Activated CD4-positive, alpha-beta memory T cell treated with anti-CD3 and anti-CD28 coated beads for 36 hours (primary cell): ENCODE measurements at regions not wholly inside any gene's neighbourhood (a gene's known extent, or its start where the extent isn't known, plus 50 kb on each side); places are given as distances from the start of the nearest gene placed in this dataset.
A peak's percentile ranks its signal among the peaks of the same experiment; 100 is the strongest.

Source experiments
- CTCF ChIA-PET: fragments of 350-600 bp; sonication (Branson Sonifier 250); formaldehyde crosslinking; loops from one replicate; lab custom pipeline; 2021; ENCODE audit warnings: antibody characterized with exemption, inconsistent platforms; lab: Charles Lee
- POLR2A ChIA-PET: fragments of 350-600 bp; sonication (Branson Sonifier 250); formaldehyde crosslinking; loops from one replicate; lab custom pipeline; 2021; ENCODE audit warnings: antibody characterized with exemption; lab: Charles Lee
- DNase-seq: peaks from one replicate; pipeline ENCODE4 v3.0.0-alpha.2; 2020
- H3K27ac Mint-ChIP-seq: one replicate; pipeline ENCODE4 v1.8.0; 2021; ENCODE audit warnings: mixed read lengths
- H3K27me3 Mint-ChIP-seq: one replicate; pipeline ENCODE4 v1.8.0; 2021; ENCODE audit warnings: mixed read lengths
- H3K36me3 Mint-ChIP-seq: one replicate; pipeline ENCODE4 v1.8.0; 2021; ENCODE audit warnings: mixed read lengths
- H3K4me1 Mint-ChIP-seq: one replicate; pipeline ENCODE4 v1.8.0; 2021; ENCODE audit warnings: low read depth, mixed read lengths
- H3K4me3 Mint-ChIP-seq: one replicate; pipeline ENCODE4 v1.8.0; 2021; ENCODE audit warnings: mild to moderate bottlenecking, mixed read lengths
- H3K9me3 Mint-ChIP-seq: one replicate; pipeline ENCODE4 v1.8.0; 2021; ENCODE audit warnings: mixed read lengths
- intact Hi-C: fragments of 100-400 bp; cut with micrococcal nuclease; formaldehyde crosslinking; loops from one replicate; pipeline ENCODE4 v1.15.1; 2023

GRCh38 chr17:5672815-5673430, 88.6 kb upstream of the NLRP1 start:
- Mint-ChIP-seq H3K27ac (no peak overlapping the region), H3K4me3 (no peak overlapping the region), H3K27me3 (peaks cover 16% of the 10 kb centered on the region), H3K9me3 (no peaks in the 10 kb centered on the region), H3K36me3 (no peaks in the 10 kb centered on the region), H3K4me1 (no peaks in the 10 kb centered on the region)
- ChIA-PET POLR2A (no interaction called here), CTCF (no interaction called here)
- intact Hi-C loops, result no loop called here
- DNase-seq, result peak; percentile 29

- no peaks in the 10 kb centered on the region for H3K4me1 Mint-ChIP-seq
- no peaks in the 10 kb centered on the region for H3K36me3 Mint-ChIP-seq
- H3K4me3 Mint-ChIP-seq, result no peak overlapping the region
- no peak for DNase-seq
- CTCF ChIA-PET, result interaction anchor here (1.7 kb wide), 1 partner anchor 84 kb away, joined by 4 read pairs; no protein-coding TSS in a partner anchor
- no peak overlapping the region for H3K27ac Mint-ChIP-seq
- intact Hi-C loops, result no loop called here
- POLR2A ChIA-PET, result no interaction called here
- peaks cover 16% of the 10 kb centered on the region for H3K27me3 Mint-ChIP-seq
- no peaks in the 10 kb centered on the region for H3K9me3 Mint-ChIP-seq
Measured at GRCh38 chr17:5675625-5676421, 91.5 kb upstream of the NLRP1 start.

- DNase-seq, result no peak
- no peak overlapping the region for H3K27ac Mint-ChIP-seq
- intact Hi-C loops, result no loop called here
- no peaks in the 10 kb centered on the region for H3K4me1 Mint-ChIP-seq
- H3K36me3 Mint-ChIP-seq, result no peaks in the 10 kb centered on the region
- H3K9me3 Mint-ChIP-seq, result no peaks in the 10 kb centered on the region
- ChIA-PET CTCF (interaction anchor here (1.7 kb wide), 1 partner anchor 86 kb away, joined by 4 read pairs; no protein-coding TSS in a partner anchor), POLR2A (no interaction called here)
- no peak overlapping the region for H3K4me3 Mint-ChIP-seq
- H3K27me3 Mint-ChIP-seq, result peaks cover 32% of the 10 kb centered on the region
Measured at GRCh38 chr17:5677620-5678019, 93.3 kb upstream of the NLRP1 start.

GRCh38 chr17:5678171-5678570, 93.9 kb upstream of the NLRP1 start:
- H3K9me3 Mint-ChIP-seq, result no peaks in the 10 kb centered on the region
- CTCF ChIA-PET, result no interaction called here

GRCh38 chr17:5680766-5681165, 96.5 kb upstream of the NLRP1 start:
- H3K27ac Mint-ChIP-seq, result no peak overlapping the region
- POLR2A ChIA-PET, result no interaction called here
- no peaks in the 10 kb centered on the region for H3K4me1 Mint-ChIP-seq
- H3K27me3 Mint-ChIP-seq, result peaks cover 32% of the 10 kb centered on the region
- no peak for DNase-seq
- no peaks in the 10 kb centered on the region for H3K36me3 Mint-ChIP-seq
- intact Hi-C loops, result no loop called here
- no peaks in the 10 kb centered on the region for H3K9me3 Mint-ChIP-seq
- H3K4me3 Mint-ChIP-seq, result no peak overlapping the region
- CTCF ChIA-PET, result no interaction called here

More at GRCh38 chr17:5678171-5678570, 93.9 kb upstream of the NLRP1 start:
- POLR2A ChIA-PET, result no interaction called here
- no peak overlapping the region for H3K27ac Mint-ChIP-seq
- intact Hi-C loops, result no loop called here
- peaks cover 31% of the 10 kb centered on the region for H3K27me3 Mint-ChIP-seq
- H3K36me3 Mint-ChIP-seq, result no peaks in the 10 kb centered on the region
- no peak overlapping the region for H3K4me3 Mint-ChIP-seq
- H3K4me1 Mint-ChIP-seq, result no peaks in the 10 kb centered on the region
- DNase-seq, result no peak

GRCh38 chr17:5683241-5683640, 98.9 kb upstream of the NLRP1 start:
- POLR2A ChIA-PET, result no interaction called here
- intact Hi-C loops, result no loop called here
- H3K27me3 Mint-ChIP-seq, result peaks cover 33% of the 10 kb centered on the region

GRCh38 chr17:5686074-5686635, 101.8 kb upstream of the NLRP1 start:
- Mint-ChIP-seq H3K27me3 (peaks cover 35% of the 10 kb centered on the region), H3K27ac (no peak overlapping the region), H3K9me3 (no peaks in the 10 kb centered on the region), H3K4me3 (no peak overlapping the region), H3K4me1 (no peaks in the 10 kb centered on the region), H3K36me3 (no peaks in the 10 kb centered on the region)
- no peak for DNase-seq
- intact Hi-C loops, result no loop called here
- ChIA-PET CTCF (no interaction called here), POLR2A (no interaction called here)

More at GRCh38 chr17:5683241-5683640, 98.9 kb upstream of the NLRP1 start:
- H3K36me3 Mint-ChIP-seq, result no peaks in the 10 kb centered on the region
- CTCF ChIA-PET, result interaction anchor here (1.2 kb wide), 1 partner anchor 23 kb away, joined by 3 read pairs; no protein-coding TSS in a partner anchor
- DNase-seq, result no peak
- no peak overlapping the region for H3K27ac Mint-ChIP-seq
- no peak overlapping the region for H3K4me3 Mint-ChIP-seq
- H3K4me1 Mint-ChIP-seq, result no peaks in the 10 kb centered on the region
- H3K9me3 Mint-ChIP-seq, result no peaks in the 10 kb centered on the region

GRCh38 chr17:5687646-5688045, 103.3 kb upstream of the NLRP1 start:
- H3K4me3 Mint-ChIP-seq, result no peak overlapping the region
- no peaks in the 10 kb centered on the region for H3K9me3 Mint-ChIP-seq
- no peaks in the 10 kb centered on the region for H3K36me3 Mint-ChIP-seq
- H3K4me1 Mint-ChIP-seq, result no peaks in the 10 kb centered on the region
- ChIA-PET POLR2A (no interaction called here), CTCF (no interaction called here)
- H3K27ac Mint-ChIP-seq, result no peak overlapping the region
- intact Hi-C loops, result no loop called here
- H3K27me3 Mint-ChIP-seq, result peaks cover 22% of the 10 kb centered on the region
- DNase-seq, result no peak

- intact Hi-C loops, result no loop called here
- H3K9me3 Mint-ChIP-seq, result peaks cover 2% of the 10 kb centered on the region
- CTCF ChIA-PET, result no interaction called here
Measured at GRCh38 chr17:5693821-5694220, 109.5 kb upstream of the NLRP1 start.

GRCh38 chr17:5694551-5694950, 110.2 kb upstream of the NLRP1 start:
- no peak overlapping the region for H3K27ac Mint-ChIP-seq
- intact Hi-C loops, result no loop called here
- no peak for DNase-seq
- POLR2A ChIA-PET, result no interaction called here
- no peak overlapping the region for H3K4me3 Mint-ChIP-seq
- H3K36me3 Mint-ChIP-seq, result no peaks in the 10 kb centered on the region
- no peaks in the 10 kb centered on the region for H3K4me1 Mint-ChIP-seq
- peaks cover 6% of the 10 kb centered on the region for H3K9me3 Mint-ChIP-seq
- CTCF ChIA-PET, result no interaction called here
- H3K27me3 Mint-ChIP-seq, result peaks cover 14% of the 10 kb centered on the region

More at GRCh38 chr17:5693821-5694220, 109.5 kb upstream of the NLRP1 start:
- DNase-seq, result no peak
- no peak overlapping the region for H3K4me3 Mint-ChIP-seq
- no peak overlapping the region for H3K27ac Mint-ChIP-seq
- POLR2A ChIA-PET, result no interaction called here
- no peaks in the 10 kb centered on the region for H3K36me3 Mint-ChIP-seq
- peaks cover 16% of the 10 kb centered on the region for H3K27me3 Mint-ChIP-seq
- H3K4me1 Mint-ChIP-seq, result no peaks in the 10 kb centered on the region

- H3K27me3 Mint-ChIP-seq, result peaks cover 17% of the 10 kb centered on the region
- no peaks in the 10 kb centered on the region for H3K4me1 Mint-ChIP-seq
- POLR2A ChIA-PET, result no interaction called here
- H3K4me3 Mint-ChIP-seq, result no peak overlapping the region
- peaks cover 6% of the 10 kb centered on the region for H3K9me3 Mint-ChIP-seq
- CTCF ChIA-PET, result interaction anchor here (1.9 kb wide), 1 partner anchor 11 kb away, joined by 10 read pairs; no protein-coding TSS in a partner anchor
- intact Hi-C loops, result no loop called here
- no peak overlapping the region for H3K27ac Mint-ChIP-seq
- no peak for DNase-seq
- H3K36me3 Mint-ChIP-seq, result no peaks in the 10 kb centered on the region
Measured at GRCh38 chr17:5695480-5695879, 111.2 kb upstream of the NLRP1 start.

- H3K4me1 Mint-ChIP-seq, result no peaks in the 10 kb centered on the region
- no peaks in the 10 kb centered on the region for H3K36me3 Mint-ChIP-seq
- POLR2A ChIA-PET, result no interaction called here
- H3K27me3 Mint-ChIP-seq, result peaks cover 22% of the 10 kb centered on the region
- DNase-seq, result no peak
- H3K4me3 Mint-ChIP-seq, result no peak overlapping the region
- H3K9me3 Mint-ChIP-seq, result peaks cover 11% of the 10 kb centered on the region
- intact Hi-C loops, result no loop called here
- H3K27ac Mint-ChIP-seq, result no peak overlapping the region
- CTCF ChIA-PET, result no interaction called here
Measured at GRCh38 chr17:5698959-5699358, 114.7 kb upstream of the NLRP1 start.
